ENCODE measurements at regions not wholly inside any gene's neighbourhood (a gene's known extent, or its start where the extent isn't known, plus 50 kb on each side); places are given as distances from the start of the nearest gene placed in this dataset.

DNA sequence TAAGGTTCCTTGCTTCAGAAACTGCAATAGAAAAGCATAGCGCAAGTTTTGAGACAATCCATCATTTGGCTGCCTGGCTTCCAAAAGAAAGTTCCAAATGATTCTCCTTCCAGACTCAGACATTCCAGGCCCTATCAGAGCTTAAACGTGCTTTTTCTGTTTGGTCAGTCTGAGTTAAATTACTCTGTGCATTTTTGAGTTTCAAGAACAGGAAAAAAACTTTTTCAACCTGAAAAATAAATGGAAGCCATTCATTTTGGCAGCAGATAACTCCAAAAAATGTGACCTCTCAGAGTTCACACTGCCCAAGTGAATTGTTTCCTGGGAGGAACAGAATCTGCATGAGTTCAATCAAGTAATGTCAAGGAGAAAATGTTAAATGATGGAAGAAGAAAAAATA lies 354.2 kb downstream of the CXCL12 start:
- DNase-seq (ENCODE audit: low spot score) = no peak

DNA sequence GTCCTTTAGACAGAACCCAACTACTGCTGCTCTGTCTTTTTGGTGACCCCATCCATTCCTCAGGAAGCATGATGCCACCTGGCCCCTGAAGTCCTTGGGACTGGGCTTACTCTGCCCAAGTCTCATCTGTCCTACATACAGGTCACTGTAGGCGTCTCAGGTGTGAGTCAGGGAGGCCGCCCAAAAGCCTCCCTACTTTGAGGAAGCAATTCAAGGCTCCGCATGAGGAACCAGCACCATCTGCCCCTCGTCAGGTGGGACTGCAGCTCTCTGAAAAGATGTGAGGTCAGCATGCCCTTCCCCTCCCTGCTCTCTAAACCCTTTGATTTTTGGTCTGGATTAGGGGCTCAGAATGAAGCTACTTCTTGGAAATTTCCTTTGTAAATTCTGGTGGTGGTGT lies 354.8 kb downstream of the CXCL12 start:
- DNase-seq (ENCODE audit: low spot score) = peak; percentile 21

DNA sequence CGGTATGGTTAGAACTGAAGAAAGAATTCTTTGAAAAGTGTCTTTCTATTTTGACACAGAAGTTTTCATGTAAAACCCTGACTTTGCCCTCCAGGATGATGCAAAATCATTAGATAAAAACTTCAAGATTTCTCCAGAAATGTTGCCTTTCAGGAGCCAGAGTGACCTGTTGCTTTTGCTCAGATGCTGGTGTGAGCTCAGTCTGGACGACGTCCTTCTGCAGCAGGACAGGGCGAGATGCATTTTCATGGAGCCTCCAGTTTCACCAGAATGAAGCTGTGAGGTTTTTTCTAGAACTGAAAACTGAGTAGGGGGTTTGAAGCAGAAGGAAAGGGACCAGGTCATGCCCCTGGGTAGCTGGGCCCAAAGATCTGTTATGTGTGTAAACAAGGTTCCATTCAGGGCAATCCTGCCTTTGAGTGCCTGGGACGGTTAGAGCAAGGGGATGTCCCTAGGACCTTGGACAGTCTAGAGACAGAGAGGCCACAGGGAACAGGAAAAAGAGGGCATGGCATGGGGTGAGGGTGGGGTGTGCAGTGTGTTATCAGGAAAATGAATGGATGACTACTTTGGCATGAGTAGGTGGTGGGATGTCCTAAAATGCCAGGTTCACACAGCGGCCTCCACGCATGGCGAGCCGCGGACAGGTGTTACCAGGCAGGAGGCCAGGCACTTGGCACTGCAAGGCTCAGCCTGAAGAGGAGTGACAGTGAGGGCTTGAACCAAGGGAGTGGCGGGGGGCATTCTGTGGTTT lies 356.3 kb downstream of the CXCL12 start:
- no peak for DNase-seq (ENCODE audit: low spot score)

DNA sequence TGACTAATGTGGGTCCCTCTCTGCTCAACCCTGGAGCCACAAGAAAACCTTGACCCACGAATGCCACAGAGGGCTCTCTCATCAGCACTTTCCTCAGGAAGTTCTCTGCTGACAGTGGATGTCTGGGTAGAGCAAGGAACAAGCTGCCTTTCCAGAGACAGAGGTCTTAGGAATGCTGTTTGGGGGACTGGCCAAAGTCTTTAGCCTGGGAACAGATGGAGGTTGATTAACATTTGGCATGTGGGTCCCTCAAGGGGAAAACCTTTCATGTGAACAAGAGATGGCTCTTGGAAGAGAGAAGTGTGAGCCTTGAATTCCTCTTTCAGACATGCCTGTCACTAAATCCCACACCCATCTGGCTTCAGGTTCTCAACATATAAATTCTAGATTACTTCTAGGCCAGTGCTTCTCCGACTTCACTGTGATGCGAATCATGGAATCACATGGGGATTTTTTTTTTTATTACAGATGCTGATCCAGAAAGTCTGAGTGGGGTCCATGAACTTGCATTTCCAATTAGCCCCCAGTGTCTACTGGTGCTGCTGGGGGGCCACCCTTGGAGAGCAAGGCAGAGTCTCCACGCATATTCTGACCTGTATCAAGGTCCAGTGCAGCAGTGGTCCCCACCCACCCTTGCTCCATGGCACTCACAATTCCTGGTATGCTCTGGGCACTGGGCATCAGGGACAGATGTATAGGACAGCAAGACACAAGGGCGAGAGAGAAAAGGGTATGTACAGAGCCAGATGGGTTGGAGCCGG lies 360.4 kb downstream of the CXCL12 start:
- no peak for DNase-seq (ENCODE audit: low spot score)

DNA sequence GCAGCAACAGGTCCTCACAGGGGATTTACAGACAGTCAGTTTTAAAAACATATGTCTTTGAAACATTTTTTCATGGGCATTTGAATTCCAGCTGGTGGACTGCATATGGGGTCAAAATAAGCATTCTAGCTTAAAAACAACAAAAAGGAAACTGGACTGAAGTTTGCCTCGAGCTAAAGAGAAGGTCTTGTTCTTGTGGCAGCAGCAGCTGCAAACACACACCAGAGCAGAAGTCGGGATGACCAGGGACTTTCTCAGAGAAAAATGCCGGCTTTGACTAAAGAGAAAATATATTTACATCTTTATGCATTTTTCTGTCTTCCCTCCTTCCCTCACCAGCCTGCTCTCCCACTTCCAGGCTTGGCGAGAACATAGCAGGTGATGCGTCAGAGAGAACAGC lies 361.4 kb downstream of the CXCL12 start:
- no peak for DNase-seq (ENCODE audit: low spot score)

DNA sequence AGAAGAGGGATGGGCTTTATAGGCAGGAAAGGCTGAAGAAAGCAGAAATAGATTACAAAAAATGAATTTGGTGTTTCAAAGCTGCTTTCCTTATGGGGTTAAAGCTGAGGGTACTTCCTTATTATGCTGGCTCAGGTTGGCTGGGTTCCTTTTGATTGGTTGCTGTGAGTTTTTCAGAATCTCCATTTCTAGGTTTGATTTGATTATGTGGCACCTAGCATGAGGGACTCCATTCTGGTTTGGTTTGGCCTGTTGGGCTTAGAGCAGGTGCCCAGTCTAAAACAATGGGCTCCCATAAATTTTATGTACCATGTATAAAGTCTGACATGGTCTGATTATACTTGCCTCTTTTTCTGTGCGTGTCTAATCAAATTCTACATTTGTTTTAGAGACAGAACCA lies 362.7 kb downstream of the CXCL12 start:
- DNase-seq (ENCODE audit: low spot score) = no peak

DNA sequence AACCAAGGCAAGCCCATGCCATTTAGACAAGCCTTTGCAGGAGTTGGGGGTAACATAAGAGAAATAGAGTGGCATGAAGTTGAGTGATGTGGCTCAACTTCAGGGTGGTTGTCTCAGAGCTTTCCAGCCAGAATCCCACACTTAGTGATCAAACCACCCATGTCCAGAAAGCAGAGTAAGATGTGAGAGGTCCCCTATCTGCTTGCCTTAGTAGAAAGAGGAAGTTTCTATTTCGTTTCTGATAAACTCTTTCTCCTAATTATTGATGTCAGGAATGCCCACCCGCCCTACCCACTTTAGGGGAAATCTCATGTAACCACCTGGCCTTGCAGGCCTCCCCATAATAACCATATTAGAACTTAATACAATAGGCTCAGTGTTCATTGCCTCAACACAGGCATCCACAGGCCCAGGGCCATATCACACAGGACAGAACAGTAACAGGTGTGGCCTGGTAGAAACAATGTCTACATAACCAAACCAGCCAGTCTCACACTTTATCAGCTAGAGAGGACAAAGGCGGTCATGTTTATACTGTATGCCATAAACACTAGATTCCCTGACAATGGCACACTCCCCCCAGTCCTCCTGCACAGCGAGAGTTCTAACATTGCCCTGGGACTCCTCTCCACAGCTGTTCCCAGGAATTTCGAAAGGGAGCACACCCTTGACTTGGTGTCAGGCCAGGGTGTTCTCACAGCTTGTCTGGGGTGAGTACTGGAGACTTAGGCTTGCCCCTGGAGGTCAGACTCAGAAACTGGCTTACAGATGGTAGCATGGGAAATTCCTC lies 364.4 kb downstream of the CXCL12 start:
- no peak for DNase-seq (ENCODE audit: low spot score)

DNA sequence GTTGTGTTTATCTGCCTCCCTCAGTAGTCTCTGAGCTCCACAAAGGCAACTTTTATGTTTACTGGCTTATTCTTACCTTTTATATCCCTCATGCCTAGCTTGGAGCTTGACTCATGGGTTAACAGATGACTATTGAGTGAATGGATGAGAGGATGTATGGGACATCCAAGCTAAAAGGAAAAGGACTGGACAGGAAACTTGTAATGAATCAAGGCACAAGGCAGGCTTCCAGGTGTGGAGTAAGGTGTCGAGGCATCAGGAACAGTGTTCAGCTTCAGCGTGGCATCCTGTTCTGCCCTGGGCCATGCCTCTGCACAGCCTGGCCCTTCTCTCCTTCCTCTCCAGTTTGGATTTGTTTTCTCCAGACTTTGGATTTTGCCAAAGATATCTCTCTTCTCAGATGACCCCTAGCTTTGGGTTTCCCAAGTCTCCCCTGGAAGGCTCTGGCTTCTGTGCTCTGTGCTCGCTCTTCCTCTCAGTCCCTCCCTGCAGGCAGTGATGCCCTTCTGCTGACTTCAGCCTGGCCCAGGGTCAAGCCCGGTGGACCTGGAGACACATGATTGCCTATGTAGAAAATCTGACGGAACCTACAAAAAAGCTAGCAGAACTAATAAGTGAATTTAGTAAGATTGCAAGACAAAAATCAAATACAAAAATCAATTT lies 367.3 kb downstream of the CXCL12 start:
- no peak for DNase-seq (ENCODE audit: low spot score)

DNA sequence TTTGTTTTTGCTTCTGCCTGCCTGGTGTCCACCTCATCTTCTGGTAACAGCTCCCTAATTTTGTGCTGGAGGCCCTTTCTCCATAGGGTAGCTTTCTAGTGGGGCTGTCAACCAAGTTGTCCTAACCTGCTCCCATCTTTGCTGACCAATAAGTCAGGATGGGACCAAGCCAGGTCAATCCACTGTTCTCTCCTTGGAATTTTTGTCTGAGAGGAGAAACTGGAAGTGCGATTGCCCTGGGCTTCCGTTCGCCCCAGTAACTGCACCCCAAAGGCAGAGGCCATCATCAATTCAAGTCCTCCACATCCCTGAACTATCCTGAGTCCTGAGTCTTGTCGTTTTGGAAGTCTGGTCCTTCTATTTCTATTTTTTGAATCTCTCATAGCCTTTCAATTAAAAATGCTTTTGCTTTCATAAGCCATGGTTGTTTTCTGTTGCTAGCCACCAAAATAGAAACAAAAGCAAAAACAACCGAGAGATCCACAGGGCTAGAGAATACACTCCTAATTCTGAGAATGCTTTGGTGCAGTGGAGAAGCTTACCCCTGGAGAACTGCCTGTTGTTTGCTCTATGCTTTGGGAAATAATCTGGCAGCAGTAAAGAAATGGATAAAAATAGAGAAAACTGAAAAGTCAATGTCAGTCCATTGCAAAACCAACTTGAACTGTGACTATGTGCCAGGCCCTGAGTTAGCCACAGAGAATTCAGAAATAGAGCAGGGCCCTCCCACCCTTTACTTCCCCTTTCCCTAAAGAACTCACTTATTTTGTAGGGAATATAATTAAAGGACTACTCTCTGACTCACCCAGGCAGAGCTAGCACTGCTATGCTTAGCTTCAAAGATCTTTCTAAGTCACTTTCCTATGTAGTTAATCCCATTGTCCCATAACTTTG lies 368.1 kb downstream of the CXCL12 start:
- no peak for DNase-seq (ENCODE audit: low spot score)

DNA sequence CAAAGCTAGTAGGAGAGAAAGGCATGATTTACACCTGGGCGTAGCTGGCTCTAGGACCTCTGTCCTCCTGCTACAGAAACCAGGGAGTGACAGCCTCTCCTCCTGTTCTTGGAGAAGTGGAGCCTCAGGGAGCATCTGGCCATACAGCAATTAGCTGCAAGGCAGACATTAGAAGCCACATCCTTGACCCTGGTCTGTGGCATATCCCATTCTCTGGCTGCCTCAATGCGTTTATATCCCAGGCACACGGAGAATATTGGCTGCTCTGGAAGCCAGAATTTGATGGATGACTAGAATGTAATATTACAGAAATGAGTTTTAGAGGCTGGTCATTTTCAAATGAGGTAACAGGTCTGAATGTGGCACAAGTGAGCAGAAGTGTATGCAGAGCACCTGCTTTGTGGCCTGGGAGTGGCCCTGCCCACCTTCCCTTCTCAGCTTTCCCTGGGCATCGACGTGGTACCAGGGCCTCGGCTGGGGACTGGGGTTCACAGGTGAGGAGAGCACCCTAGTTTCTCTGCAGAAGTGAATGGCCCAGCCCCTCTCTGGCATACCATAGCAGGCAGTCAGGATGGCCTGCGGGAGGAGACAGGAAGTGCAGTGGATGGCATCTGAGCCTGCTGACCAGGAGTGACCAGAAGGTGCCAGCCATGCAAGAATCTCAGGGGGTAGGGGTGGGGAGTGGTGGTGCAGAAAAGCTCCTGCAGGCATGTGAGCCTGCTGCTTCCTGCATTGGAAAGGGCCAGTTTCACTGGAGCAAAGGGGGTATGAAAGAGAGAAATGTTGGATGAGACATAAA lies 367.2 kb upstream of the ZNF32 start:
- no peak for DNase-seq (ENCODE audit: low spot score)

DNA sequence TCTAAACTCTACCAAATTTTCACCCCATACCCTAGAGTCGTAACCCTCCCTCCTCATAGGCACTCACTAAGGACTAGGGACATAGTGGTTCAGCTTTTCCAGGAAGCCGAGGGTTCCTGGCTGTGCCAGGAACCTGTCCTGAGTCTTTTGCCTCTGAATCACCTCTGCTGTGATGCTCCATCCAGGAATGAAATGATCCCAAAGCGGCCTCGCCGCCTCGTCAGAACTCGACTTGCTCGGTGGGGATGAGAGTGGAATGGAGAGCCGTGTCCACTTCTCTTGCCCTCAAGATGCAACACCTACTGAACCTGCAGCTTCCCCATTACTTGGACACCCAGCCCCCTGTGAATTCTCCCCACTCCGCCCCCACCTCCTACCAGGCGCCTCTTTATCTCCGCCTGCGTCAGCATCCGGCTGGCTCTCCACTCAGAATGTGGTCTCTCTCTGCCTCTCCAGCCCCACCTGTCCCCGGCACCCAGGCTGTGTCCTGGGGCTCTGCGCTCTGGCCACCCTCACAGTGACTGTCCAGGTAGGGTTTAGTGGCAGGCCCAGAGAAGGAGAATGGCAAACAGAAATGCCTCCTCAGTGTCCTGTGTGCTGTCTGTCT lies 366.1 kb upstream of the ZNF32 start:
- no peak for DNase-seq (ENCODE audit: low spot score)

DNA sequence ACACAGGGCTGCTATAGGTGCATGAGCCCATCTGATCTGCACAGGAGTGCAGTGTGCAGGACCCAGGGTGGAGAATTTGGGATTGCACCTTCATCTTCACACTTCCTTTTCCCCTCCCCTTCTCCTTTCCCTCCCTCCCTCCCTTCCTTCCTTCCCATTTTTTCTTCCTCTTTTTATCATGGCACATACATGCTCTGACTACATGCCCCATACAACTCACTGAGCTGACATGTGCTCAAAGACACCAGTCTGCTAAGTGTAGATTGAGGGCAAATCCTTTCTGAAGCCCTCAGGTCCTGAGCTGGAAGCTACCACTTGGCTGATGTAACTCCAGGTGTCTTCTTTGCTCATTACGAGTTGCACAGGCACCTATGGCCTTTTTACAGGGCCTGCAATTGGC lies 365.3 kb upstream of the ZNF32 start:
- no peak for DNase-seq (ENCODE audit: low spot score)

DNA sequence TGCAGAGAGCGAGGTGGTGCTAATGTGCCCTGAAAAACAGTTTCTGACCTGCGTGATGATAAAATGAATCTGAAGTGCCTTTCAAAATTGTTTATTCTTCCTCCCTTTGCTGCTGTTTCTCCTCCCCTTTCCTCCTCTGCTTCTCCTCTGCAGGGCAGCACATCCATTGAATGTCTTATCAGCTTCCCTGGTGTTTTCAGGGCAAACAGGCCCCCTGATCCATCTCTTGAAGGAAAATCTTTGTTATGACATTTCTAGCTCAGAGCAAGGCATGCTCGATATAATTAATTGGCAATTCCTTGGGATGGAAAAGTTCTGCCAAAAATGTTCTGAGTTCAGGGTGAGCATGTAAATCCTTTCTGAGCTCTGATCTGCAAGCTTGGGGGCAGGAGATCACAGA lies 364.2 kb upstream of the ZNF32 start:
- no peak for DNase-seq (ENCODE audit: low spot score)

DNA sequence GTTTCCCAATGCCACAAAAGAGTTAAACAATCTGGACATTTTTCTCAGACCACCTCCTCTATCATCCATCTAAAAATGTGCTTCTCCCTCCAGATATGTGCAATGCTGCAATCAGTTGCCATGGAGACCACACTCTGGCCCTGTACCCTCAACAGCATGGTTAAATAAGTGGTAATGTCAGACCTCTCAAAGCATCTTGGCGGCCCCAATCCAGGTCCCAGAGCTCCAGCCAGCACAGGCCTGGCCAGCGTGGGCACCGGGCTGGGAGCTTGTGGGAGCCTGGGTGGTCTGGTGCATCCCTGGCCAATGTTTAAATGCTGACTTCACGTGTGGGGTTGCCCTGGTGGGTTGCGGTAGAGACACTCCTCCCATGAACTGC lies 362.9 kb upstream of the ZNF32 start:
- no peak for DNase-seq (ENCODE audit: low spot score)

DNA sequence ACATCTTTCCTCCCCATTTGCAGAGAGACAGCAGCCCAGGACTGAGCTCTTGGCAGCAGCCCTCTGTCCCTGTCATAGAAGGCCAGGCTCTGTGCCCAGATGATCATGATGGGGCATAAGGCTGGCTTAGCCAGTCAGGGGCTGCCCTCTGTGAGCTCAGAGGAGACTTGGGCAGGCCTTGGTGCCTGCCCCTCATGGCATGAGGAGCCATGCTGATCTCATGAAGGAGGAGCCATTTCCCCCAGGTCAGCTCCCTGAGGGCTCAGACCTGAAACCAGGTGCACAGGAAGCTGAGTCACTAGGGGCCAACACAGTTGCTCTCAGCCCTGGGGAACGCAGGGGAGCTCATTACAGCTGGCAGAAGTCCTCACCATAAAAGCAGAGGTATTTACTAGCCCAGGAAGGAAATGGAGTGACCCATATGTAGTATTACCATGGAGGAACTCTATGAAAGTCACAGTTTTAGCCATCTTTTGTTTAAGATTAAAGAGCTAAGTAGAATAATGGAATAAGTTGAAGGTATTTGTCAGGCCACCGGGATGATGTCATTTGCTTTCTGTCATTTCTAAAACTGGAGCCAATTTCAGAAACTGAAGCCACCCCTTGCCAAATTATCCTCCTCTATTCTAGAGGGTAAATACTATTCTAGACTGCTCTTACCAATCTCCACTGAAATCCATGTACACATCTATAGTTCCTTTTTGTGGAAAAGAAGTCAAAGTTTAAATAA lies 362.4 kb upstream of the ZNF32 start:
- no peak for DNase-seq (ENCODE audit: low spot score)

DNA sequence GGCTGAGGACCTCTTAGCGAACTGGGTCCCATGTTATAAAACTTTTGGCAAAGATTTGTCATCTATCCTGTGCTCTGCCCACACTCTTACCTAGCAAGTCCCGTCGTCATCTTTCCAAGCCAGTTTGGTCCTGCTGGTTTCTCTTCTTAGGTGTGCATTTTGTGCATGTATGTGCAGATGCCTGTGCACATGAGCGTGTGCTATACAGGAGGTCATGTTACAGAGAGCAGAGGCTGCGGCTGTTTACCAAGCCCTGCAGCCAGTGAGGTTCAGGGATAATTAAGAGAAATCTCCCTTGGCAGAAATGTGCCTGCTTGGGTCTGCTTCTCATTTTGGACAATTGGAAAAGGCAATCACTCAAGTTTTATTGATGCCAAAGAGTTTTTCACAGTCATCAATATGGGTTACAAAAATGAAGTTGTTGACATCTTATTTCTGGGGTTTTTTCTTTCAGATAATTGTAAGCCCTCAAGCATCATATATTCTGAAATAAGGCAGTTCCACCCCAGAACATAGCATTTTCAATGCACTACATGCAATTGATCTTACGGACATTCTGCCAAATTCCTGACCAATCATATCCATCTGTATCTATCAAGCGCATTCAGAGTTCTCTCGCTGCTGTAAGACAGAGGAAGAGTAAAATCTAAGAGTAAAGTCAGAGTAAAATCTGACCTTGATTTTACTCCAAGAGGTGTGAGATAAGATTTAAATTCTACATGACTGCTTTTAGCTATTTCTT lies 361.4 kb upstream of the ZNF32 start:
- DNase-seq (ENCODE audit: low spot score) = no peak

DNA sequence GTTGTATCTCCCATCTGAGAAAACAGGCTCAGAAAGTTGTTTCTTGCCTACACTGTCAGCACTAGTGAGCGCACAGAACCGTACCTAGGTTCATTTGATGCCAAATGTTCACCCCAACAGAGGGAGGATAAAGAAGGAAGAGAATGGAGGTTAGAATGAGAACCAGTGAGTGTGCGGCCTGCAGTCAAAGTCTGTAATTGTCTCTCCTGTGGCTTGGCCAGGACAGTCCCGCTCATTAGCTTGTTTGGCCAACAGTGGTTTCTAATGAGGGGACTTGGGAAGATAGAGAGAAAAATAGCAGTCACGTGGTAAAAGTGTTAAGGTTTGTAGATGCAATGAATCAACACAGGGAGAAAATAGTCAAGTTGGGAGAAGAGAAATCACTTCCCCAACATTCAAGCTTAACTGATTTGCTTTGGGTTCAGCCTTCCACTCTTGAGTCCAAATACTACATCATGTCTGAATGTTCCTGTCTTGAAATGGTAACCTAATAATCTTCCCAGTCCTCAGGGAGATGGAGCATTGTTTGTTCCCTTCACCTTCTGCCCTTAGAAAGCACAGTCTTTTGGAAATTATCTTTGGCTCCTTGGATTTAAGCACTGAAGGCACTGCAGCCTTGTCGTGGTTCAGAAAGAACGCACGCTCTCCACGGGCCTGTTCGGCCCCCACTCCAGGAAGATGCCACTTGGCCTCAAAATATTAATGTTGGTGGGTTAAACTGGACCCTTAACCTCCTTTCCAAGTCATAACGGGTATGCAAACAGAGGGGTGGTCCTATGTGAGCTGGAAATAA lies 360.4 kb upstream of the ZNF32 start:
- no peak for DNase-seq (ENCODE audit: low spot score)

Measured in CD4-positive, alpha-beta T cell treated with Interleukin-6 at 100 ng/mL for 8 hours (primary cell).